GM21381 (cell line): ENCODE measurements at regions not wholly inside any gene's neighbourhood (a gene's known extent, or its start where the extent isn't known, plus 50 kb on each side); places are given as distances from the start of the nearest gene placed in this dataset.

ENCODE experiments used
- ATAC-seq: cut with Tn5 transposase; IDR thresholded peaks from one replicate; pipeline ENCODE4 v1.9.1; 2021; ENCODE audit warnings: mild to moderate bottlenecking, moderate library complexity; ENCODE audit not compliant: unreplicated experiment

DNA sequence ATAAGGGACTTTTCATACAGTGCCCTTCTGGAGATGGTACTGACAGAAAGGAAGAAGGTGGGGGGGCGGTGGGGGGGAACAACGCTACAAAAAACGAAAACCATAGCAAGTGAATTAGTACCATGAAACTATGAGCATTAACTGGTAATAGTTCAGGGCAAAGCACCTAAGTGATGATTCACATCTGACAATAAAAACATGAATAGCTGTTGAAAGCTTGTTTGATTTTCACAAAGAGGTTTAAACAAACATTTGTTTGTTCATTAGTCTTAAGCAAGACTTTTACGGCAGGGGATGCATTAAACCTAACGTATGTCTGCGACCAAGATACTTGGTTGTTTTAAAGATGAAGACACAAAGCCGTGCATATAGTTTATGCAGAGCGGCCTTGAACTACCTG lies 177.5 kb downstream of the LMO4 start:
- ATAC-seq = no peak

DNA sequence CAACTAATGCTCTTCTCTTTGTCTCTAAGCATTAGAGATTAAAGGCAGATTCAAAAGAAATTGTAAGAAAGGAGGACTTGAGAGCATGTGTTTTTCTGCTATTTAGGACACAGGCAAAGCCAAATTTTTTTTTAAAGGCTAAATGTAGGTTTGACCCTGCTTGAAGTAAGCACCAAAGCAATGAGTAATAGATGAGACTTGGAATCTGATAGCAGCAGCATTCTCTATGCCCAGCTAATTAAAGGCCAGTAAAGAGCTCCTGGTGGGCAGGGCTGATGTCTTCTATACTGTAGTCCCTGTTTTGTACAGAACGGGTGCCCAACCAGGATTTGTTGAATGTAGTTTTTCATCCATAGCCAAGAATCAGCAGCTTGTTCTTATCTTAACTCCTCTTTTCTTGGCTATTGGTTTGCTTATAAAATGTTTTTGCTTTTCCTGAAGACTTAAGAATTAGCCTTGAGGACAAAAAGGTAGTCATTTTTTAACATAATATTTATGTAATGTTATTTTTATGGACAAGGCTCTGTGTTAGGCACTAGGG lies 179.6 kb downstream of the LMO4 start:
- no peak for ATAC-seq

DNA sequence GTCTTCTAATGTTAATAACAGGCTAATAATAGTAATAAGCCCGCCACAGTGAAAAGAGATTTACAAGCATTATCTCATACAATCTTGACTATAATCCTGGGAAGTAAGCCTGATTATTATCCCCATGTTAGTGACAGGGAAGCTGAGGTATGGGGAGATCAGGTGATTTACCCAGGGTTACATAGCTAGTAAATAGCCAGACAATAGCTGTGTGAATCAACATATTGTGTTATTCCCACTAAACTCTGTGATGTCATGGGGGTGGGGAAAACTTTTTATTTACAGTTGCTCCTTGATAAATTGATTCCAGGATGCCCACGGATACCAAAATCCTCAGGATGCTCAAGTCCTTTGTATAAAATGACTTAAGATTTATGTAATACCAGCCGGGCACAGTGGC lies 181.9 kb downstream of the LMO4 start:
- no peak for ATAC-seq

DNA sequence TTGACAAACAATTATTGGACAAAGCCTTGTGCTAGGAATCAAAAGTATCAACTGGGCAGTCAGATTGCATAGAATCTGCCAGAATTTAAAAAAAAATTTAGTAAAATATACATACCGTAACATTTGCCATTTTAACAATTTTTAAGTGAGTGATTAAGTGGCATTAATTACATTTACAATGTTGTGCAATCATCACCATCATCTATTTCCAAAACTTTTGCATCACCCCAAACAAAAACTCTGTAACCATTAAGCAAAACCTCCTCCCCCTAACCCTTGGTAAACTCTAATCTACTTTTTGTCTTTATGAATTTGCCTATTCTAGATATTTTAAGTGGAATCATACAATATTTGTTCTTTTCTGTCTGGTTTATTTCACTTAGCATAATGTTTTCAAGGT lies 182.8 kb downstream of the LMO4 start:
- ATAC-seq = no peak

GRCh38 chr1:87512431-87512830 lies 183.8 kb downstream of the LMO4 start:
- no peak for ATAC-seq

GRCh38 chr1:87513255-87513654 lies 184.6 kb downstream of the LMO4 start:
- no peak for ATAC-seq

GRCh38 chr1:87513966-87514660 lies 185.4 kb downstream of the LMO4 start:
- ATAC-seq = no peak

DNA sequence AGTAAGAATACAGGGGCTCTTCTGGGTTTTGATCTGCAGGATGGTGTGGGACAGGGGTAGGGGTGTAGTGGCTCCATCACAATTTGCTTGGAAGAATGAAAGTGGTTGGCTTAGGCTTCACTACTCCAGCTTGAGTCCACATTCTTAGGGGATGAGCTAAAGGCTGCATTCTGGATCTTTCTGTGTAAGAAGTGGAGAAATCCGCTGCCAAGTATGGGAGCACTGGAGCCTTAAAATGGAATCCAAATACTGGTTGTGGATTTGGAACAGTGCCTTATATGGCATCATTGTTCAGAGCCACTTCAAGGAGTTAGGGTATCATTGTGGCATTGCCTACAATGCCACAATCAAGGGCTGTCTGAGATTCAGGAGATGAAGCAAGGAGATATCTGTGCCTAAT lies 187.1 kb downstream of the LMO4 start:
- ATAC-seq = no peak

DNA sequence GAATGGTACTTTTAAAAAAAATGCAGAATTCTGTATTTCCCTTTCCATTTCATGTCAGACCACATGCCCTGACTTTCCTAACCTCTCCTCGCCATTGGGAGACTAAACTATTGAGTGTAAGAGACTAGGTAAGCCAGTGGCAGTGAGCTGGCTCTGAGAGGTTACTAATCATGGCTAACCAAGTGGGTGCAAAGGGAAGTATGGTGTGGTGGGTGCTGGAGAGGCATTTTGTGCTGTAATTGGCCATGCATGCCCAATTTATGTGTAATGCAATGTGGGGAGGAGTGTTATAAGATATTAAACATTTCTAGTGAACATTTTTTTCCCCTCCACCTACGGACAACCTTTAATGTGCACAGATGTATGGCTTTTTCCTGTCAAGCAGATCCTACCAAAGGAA lies 190.1 kb downstream of the LMO4 start:
- ATAC-seq = no peak

DNA sequence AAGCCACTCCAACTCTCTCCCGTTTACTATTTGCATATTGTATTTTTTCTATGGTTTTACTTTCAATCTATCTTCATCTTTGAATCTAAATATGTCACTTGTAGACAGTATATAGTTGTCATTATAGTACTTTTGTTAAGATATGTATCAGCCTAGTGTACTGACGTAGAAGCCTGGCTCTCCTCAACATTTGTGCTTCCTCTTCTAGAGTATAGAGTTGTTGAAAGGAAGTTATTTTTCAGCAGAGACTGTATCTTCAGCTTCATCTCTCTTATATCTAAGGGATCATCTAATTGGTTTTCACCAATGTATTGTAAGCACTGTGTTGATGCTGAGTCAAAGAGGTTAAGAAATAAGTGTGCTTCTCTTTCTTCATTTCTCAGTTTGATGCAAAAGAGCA lies 192.8 kb downstream of the LMO4 start:
- ATAC-seq = no peak

DNA sequence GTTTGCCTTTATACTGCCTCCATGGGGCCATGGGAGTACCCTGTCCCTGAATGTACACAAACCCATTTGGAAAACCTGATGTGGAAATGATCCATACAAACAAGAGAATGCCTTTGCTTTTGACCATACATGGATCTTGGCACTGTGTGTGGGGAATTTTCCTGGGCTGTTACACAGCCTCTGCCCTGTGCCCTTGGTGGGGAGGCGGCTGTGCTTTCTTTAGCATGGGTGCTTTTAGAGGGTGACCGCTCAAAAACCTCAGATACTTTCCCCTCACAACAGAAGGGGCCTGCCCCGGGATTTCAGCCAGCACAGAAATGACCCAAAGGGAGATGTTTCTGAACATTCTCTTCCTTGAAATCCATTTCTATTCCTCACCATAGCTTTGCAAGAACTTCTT lies 194.8 kb downstream of the LMO4 start:
- no peak for ATAC-seq

- no peak for ATAC-seq
Observed at GRCh38 chr1:87524021-87524754, 195.5 kb downstream of the LMO4 start.

DNA sequence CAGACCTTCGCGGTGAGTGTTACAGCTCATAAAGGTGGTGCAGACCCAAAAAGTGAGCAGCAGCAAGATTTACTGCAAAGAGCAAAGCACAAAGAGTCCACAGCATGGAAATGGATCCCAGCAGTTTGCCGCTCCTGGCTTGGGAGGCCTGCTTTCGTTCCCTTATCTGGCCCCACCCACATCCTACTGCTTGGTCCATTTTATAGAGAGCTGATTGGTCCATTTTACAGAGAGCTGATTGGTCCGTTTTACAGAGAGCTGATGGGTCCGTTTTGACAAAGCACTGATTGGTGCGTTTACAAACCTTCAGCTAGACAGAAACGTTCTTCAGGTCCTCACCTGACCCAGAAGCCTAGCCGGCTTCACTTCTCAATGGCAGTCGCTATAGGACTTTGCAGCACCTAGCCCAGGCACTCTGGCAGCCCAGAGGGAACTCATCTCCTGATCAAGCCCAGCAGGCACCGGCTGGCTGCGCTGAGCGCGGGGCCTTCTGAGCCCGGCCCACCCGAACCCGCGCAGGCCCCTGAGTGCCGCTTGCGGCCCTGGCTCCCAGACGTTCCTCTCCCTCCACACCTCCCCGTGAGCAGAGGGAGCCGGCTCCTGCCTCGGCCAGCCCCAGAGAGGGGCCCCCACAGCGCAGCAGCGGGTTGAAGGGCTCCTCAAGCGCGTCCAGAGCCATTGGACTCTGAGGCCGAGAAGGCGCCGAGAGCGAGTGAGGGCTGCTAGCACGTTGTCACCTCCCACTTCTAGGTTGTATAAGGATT lies 200.3 kb downstream of the LMO4 start:
- ATAC-seq = no peak

GRCh38 chr1:87530042-87530807 lies 201.5 kb downstream of the LMO4 start:
- no peak for ATAC-seq

DNA sequence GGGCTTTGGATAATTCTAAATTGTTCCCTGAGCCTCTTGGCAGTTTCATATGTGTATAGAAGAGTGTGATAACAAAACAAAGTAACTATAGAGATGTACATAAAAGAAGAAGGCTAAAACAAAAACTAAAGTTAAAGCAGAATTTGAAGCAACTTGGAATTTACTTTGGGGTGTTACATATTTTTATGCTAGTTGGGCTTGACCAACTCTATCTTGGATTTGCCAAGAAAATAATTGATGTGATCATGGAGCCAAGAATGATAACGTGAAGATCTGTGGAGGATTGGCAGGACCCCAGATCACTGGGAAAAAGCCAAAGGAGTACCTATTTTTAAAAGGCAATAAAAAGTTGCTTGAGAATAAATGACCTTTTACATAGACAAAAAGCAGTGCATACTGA lies 206.9 kb downstream of the LMO4 start:
- no peak for ATAC-seq

- no peak for ATAC-seq
Observed at GRCh38 chr1:87539147-87539546, 210.5 kb downstream of the LMO4 start.

DNA sequence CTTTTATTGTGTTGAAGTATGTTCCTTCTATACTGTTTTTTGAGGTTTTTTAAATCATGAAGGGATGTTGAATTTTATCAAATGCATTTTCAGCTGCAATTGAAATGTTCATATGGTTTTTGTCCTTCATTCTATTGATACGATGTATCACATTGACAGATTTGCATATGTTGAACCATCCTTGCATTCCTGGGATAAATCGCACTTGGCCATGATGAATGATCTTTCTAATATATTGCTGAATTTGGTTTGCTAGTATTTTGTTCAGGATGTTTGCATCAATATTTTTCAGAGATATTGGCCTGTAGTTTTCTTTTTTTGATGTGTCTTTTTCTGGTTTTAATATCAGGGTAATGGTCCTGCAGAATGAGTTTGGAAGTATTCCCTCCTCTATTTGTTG lies 214.0 kb downstream of the LMO4 start:
- ATAC-seq = no peak

- ATAC-seq = no peak
Observed at GRCh38 chr1:87549738-87550137, 221.1 kb downstream of the LMO4 start.

DNA sequence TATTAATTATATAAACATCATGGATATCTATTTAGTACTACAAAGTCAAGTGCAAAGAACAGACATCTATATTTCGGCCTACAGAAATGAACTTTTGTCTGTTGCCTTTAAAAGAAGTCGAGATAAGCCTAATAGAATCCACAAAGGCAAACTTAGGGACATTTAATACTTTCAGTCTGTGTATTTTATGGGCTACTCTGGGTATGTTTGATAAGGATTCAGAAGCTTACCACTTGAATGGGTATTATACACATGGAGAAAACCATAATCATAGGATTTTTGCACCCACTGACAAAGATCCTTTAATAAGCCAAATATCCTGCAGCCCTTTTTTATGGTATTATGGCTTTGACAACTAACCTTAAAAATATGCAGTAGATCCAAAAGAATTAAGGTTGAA lies 224.8 kb downstream of the LMO4 start:
- no peak for ATAC-seq

- no peak for ATAC-seq
Observed at GRCh38 chr1:87555366-87555765, 226.7 kb downstream of the LMO4 start.

GRCh38 chr1:87556326-87556725 lies 227.6 kb downstream of the LMO4 start:
- ATAC-seq = no peak
